Hepatocyte (in vitro differentiated cells): ENCODE measurements at regions not wholly inside any gene's neighbourhood (a gene's known extent, or its start where the extent isn't known, plus 50 kb on each side); places are given as distances from the start of the nearest gene placed in this dataset.

Source experiments
- DNase-seq: peaks from one replicate; pipeline ENCODE4 v3.0.0-alpha.2; 2016; ENCODE audit warnings: low spot score
- H2AFZ ChIP-seq: fragments of 200-600 bp; sonication (generic); 2 replicates; pipeline ENCODE4 v1.6.0; 2016; ENCODE audit warnings: antibody characterized with exemption, mild to moderate bottlenecking
- H3K27ac ChIP-seq: fragments of 200-600 bp; sonication (generic); 2 replicates; pipeline ENCODE4 v1.5.1; 2016; ENCODE audit warnings: mild to moderate bottlenecking
- H3K27me3 ChIP-seq: fragments of 200-600 bp; sonication (generic); 2 replicates; pipeline ENCODE4 v1.6.1; 2016
- H3K36me3 ChIP-seq: fragments of 200-600 bp; sonication (generic); replicated peaks from 2 replicates; pipeline ENCODE4 v1.5.1; 2016; ENCODE audit warnings: low read depth; ENCODE audit not compliant: insufficient read depth
- H3K4me1 ChIP-seq: fragments of 200-600 bp; sonication (generic); 2 replicates; pipeline ENCODE4 v1.5.1; 2016; ENCODE audit warnings: mild to moderate bottlenecking, moderate library complexity; ENCODE audit not compliant: insufficient read depth
- H3K4me2 ChIP-seq: fragments of 200-600 bp; sonication (generic); 2 replicates; pipeline ENCODE4 v1.6.0; 2016
- H3K4me3 ChIP-seq: fragments of 200-600 bp; sonication (generic); 2 replicates; pipeline ENCODE4 v1.5.1; 2016; ENCODE audit warnings: mild to moderate bottlenecking
- H3K79me2 ChIP-seq: fragments of 200-600 bp; sonication (generic); 2 replicates; pipeline ENCODE4 v1.6.0; 2017; ENCODE audit warnings: mild to moderate bottlenecking
- H3K9me2 ChIP-seq: fragments of 200-600 bp; sonication (generic); replicated peaks from 2 replicates; pipeline ENCODE4 v1.6.0; 2017; ENCODE audit warnings: mild to moderate bottlenecking; ENCODE audit not compliant: insufficient read depth
- H3K9me3 ChIP-seq: fragments of 200-600 bp; sonication (generic); 2 replicates; pipeline ENCODE4 v1.5.1; 2016; ENCODE audit warnings: low read depth, mild to moderate bottlenecking
- H4K20me1 ChIP-seq: fragments of 200-600 bp; sonication (generic); 2 replicates; pipeline ENCODE4 v1.6.0; 2016; ENCODE audit warnings: mild to moderate bottlenecking; ENCODE audit not compliant: insufficient read depth, poor library complexity, severe bottlenecking
- EZH2 ChIP-seq: fragments of 200-600 bp; sonication (generic); IDR thresholded peaks from 2 replicates; pipeline ENCODE4 v1.6.1; 2016; ENCODE audit warnings: antibody characterized with exemption, mild to moderate bottlenecking, borderline replicate concordance
- EZH2phosphoT487 ChIP-seq: fragments of 200-600 bp; sonication (generic); IDR thresholded peaks from one replicate; pipeline ENCODE4 v1.6.1; 2018; ENCODE audit warnings: antibody characterized with exemption, mild to moderate bottlenecking, low read depth, moderate library complexity; ENCODE audit not compliant: unreplicated experiment, severe bottlenecking
- WGBS: methylation state at CpG from one replicate; pipeline ENCODE4 v1.1.6; 2016; ENCODE audit warnings: low lambda C conversion rate; ENCODE audit errors: missing lambda C conversion rate; 5-methylcytosine and 5-hydroxymethylcytosine counted together
- TF ChIP-seq, protein P1 (sequence below): fragments of 200-600 bp; sonication (generic); IDR thresholded peaks from 2 replicates; pipeline ENCODE4 v1.5.1; 2016; ENCODE audit warnings: antibody characterized with exemption, mild to moderate bottlenecking; ENCODE audit not compliant: poor library complexity

DNA sequence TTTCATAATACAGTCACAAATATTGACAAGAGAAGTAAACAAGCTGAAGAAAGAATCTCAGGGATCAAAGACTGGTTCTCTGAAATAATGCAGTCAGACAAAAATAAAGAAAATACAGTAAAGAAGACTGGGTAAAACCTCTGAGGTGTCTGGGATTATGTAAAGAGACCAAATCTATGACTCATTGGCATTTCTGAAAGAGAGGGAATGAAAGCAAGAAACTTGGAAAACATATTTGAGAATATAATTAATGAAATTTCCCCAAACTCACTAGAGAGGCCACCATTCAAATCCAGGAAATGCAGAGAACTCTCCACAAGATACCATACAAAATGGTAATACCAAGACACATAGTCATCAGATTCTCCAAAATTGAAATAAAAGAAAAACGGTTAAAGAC is 53.0 kb upstream of the GPC6 start:
- Histone ChIP-seq H3K9me3 (no peaks in the 10 kb centered on the region), H2AFZ (no peak overlapping the region), H3K27me3 (no peaks in the 10 kb centered on the region), H3K9me2 (no peaks in the 10 kb centered on the region), H3K36me3 (no peaks in the 10 kb centered on the region), H4K20me1 (no peaks in the 10 kb centered on the region), H3K4me1 (no peaks in the 10 kb centered on the region), H3K4me3 (no peak overlapping the region), H3K79me2 (no peaks in the 10 kb centered on the region), H3K27ac (no peak overlapping the region), H3K4me2 (no peak overlapping the region)
- 97% methylated on average over 1 of the region's 1 CpG for WGBS
- TF ChIP-seq, protein P1, sequence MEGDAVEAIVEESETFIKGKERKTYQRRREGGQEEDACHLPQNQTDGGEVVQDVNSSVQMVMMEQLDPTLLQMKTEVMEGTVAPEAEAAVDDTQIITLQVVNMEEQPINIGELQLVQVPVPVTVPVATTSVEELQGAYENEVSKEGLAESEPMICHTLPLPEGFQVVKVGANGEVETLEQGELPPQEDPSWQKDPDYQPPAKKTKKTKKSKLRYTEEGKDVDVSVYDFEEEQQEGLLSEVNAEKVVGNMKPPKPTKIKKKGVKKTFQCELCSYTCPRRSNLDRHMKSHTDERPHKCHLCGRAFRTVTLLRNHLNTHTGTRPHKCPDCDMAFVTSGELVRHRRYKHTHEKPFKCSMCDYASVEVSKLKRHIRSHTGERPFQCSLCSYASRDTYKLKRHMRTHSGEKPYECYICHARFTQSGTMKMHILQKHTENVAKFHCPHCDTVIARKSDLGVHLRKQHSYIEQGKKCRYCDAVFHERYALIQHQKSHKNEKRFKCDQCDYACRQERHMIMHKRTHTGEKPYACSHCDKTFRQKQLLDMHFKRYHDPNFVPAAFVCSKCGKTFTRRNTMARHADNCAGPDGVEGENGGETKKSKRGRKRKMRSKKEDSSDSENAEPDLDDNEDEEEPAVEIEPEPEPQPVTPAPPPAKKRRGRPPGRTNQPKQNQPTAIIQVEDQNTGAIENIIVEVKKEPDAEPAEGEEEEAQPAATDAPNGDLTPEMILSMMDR, result no peak
- TF ChIP-seq EZH2phosphoT487 (no peak), EZH2 (no peak)
- no peak for DNase-seq

DNA sequence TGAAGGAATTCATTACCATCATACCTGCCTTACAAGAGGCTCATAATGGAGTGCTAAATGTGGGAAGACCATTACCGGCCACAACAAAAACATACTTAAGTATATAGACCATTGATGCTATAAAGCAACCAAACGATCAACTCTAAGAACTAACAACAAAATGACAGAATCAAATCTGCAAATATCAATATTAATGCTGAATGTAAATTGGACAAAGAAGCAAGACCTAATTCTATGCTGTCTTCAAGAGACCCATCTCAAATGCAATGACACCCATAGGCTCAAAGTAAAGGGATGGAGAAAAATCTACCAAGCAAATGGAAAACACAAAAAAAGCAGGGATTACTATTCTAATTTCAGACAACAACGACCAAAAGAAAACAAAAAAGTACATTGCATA is 52.3 kb upstream of the GPC6 start:
- TF ChIP-seq EZH2phosphoT487 (no peak), EZH2 (no peak)
- TF ChIP-seq, protein P1, result no peak
- Histone ChIP-seq H3K4me2 (no peak overlapping the region), H2AFZ (no peak overlapping the region), H3K27me3 (no peaks in the 10 kb centered on the region), H3K36me3 (no peaks in the 10 kb centered on the region), H4K20me1 (no peaks in the 10 kb centered on the region), H3K79me2 (no peaks in the 10 kb centered on the region), H3K4me1 (no peaks in the 10 kb centered on the region), H3K4me3 (no peak overlapping the region), H3K9me2 (no peaks in the 10 kb centered on the region), H3K27ac (no peak overlapping the region), H3K9me3 (no peaks in the 10 kb centered on the region)
- WGBS, result 91% methylated on average over 3 of the region's 3 CpGs
- DNase-seq, result no peak
